ENCODE measurements at regions not wholly inside any gene's neighbourhood (a gene's known extent, or its start where the extent isn't known, plus 50 kb on each side); places are given as distances from the start of the nearest gene placed in this dataset.

GRCh38 chr4:105059337-105059736 lies 87.3 kb upstream of the TET2 start (continued):
- no peak for TF ChIP-seq ZBTB40 (IDR thresholded peaks at IDR 0.05; ENCODE audit: borderline replicate concordance)
- TF ChIP-seq BACH1 (IDR thresholded peaks at IDR 0.05; ENCODE audit: borderline replicate concordance): no peak
- no peak for TF ChIP-seq ZNF207 (IDR thresholded peaks at IDR 0.05; ENCODE audit: borderline replicate concordance)
- no peak for TF ChIP-seq ZNF24 (IDR thresholded peaks at IDR 0.05)
- peak; percentile 63; the same call in 1 of the 2 replicates for TF ChIP-seq TCF3 (IDR thresholded peaks at IDR 0.05; ENCODE audit: borderline replicate concordance, insufficient read depth, low read depth, low read length)
- peak in 1 of 2 experiments; percentile 55; a peak in 2 of 4 replicates for TF ChIP-seq BHLHE40 (IDR thresholded peaks at IDR 0.05; ENCODE audit: borderline replicate concordance in 1 of 2, low read depth in 2 of 2, low read length in 1 of 2)
- no peak for TF ChIP-seq SMAD5 (IDR thresholded peaks at IDR 0.05; ENCODE audit: low read depth)
- TF ChIP-seq JUNB (IDR thresholded peaks at IDR 0.05): peak; percentile 93
- TF ChIP-seq BRCA1 (IDR thresholded peaks at IDR 0.05; ENCODE audit: low read depth, low read length): no peak
- TF ChIP-seq NFYA (IDR thresholded peaks at IDR 0.05; ENCODE audit: borderline replicate concordance, low read depth, low read length): no peak
- peak; percentile 76 for TF ChIP-seq DPF2 (IDR thresholded peaks at IDR 0.05)
- TF ChIP-seq FOXM1 (IDR thresholded peaks at IDR 0.05; ENCODE audit: low read depth, low read length): peak; percentile 92
- TF ChIP-seq, protein P1, sequence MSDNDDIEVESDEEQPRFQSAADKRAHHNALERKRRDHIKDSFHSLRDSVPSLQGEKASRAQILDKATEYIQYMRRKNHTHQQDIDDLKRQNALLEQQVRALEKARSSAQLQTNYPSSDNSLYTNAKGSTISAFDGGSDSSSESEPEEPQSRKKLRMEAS (IDR thresholded peaks at IDR 0.05; ENCODE audit: low read depth, low read length): no peak
- no peak for TF ChIP-seq HDAC6 (IDR thresholded peaks at IDR 0.05; ENCODE audit: unreplicated experiment)
- peak; percentile 81 for TF ChIP-seq ZNF217 (IDR thresholded peaks at IDR 0.05)
- TF ChIP-seq SUZ12 (IDR thresholded peaks at IDR 0.05; ENCODE audit: unreplicated experiment): no peak

Data from GM12878 (cell line).